Breast epithelium (tissue), 4 donors: ENCODE measurements at regions not wholly inside any gene's neighbourhood (a gene's known extent, or its start where the extent isn't known, plus 50 kb on each side); places are given as distances from the start of the nearest gene placed in this dataset.

Source experiments
- DNase-seq, 2 donors: peaks; one replicate each; pipeline ENCODE4 v3.0.0-alpha.2; 2019; ENCODE audit warnings: low spot score in 2 of 2
- H3K27ac ChIP-seq, 2 donors: fragments of 200-600 bp; sonication (generic) in 1 of 2; one replicate each; pipeline ENCODE4 v1.5.1; 2016 to 2019; ENCODE audit warnings: mild to moderate bottlenecking in 1 of 2
- H3K27me3 ChIP-seq, 2 donors: fragments of 200-600 bp; sonication (generic) in 1 of 2; one replicate each; pipeline versions ENCODE4 v1.5.1 to v1.6.0; 2017 to 2019; ENCODE audit warnings: control low read depth in 1 of 2, mild to moderate bottlenecking in 1 of 2
- H3K36me3 ChIP-seq: fragments of 200-600 bp; one replicate; pipeline ENCODE4 v1.5.1; 2019
- H3K4me1 ChIP-seq, 2 donors: fragments of 200-600 bp; sonication (generic); one replicate each; pipeline ENCODE4 v1.5.1; 2016 to 2019; ENCODE audit warnings: control low read depth in 1 of 2
- H3K4me3 ChIP-seq, 3 donors: fragments of 200-600 bp; sonication (generic); 1 replicate in 2 of 3; 2 replicates in 1 of 3; pipeline ENCODE4 v1.5.1; 2016 to 2019; ENCODE audit warnings: mild to moderate bottlenecking in 3 of 3, moderate library complexity in 2 of 3
- H3K9me3 ChIP-seq, 2 donors: fragments of 200-600 bp; sonication (generic) in 1 of 2; one replicate each; pipeline ENCODE4 v1.5.1; 2016 to 2019; ENCODE audit warnings: control low read depth in 1 of 2
- POLR2A ChIP-seq: fragments of 450-650 bp; IDR thresholded peaks from one replicate; pipeline ENCODE4 v1.6.1; 2016; ENCODE audit warnings: antibody characterized with exemption, mild to moderate bottlenecking, moderate library complexity
- POLR2AphosphoS5 ChIP-seq, 3 donors: sonication (generic); formaldehyde crosslinking; IDR thresholded peaks; one replicate each; pipeline ENCODE4 v1.6.1; 2017; ENCODE audit warnings: antibody characterized with exemption in 3 of 3
- intact Hi-C: fragments of 100-400 bp; cut with DNase I; formaldehyde crosslinking; loops from one replicate; pipeline ENCODE4 v1.15.1; 2023; ENCODE audit warnings: low total_unique reads
- TF ChIP-seq, protein P1 (sequence below), 3 donors: fragments of 450-650 bp; IDR thresholded peaks; one replicate each; pipeline ENCODE4 v1.5.1; 2016 to 2017; ENCODE audit warnings: antibody characterized with exemption in 3 of 3, mild to moderate bottlenecking in 3 of 3, moderate library complexity in 3 of 3

DNA sequence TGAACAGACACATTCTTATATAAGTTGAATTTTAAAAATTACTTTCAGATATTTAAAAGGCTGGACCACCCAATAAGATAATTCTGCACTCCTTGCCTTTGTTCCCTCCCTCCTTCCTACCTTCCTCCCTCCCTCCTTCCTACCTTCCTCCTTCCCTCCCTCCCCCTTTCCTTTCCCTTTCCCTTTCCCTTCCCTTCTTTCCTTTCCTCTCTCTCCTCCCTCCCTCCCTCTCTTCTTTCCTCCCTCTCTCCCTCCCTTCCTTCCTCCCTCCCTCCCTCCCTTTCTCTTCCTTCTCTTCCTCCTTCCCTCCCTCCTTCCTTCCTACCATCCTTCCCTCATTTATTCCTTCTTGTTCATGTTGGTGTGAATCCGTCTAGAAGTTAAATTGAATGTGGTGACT, 93.0 kb downstream of the ATP6V1G3 start:
- TF ChIP-seq, protein P1, sequence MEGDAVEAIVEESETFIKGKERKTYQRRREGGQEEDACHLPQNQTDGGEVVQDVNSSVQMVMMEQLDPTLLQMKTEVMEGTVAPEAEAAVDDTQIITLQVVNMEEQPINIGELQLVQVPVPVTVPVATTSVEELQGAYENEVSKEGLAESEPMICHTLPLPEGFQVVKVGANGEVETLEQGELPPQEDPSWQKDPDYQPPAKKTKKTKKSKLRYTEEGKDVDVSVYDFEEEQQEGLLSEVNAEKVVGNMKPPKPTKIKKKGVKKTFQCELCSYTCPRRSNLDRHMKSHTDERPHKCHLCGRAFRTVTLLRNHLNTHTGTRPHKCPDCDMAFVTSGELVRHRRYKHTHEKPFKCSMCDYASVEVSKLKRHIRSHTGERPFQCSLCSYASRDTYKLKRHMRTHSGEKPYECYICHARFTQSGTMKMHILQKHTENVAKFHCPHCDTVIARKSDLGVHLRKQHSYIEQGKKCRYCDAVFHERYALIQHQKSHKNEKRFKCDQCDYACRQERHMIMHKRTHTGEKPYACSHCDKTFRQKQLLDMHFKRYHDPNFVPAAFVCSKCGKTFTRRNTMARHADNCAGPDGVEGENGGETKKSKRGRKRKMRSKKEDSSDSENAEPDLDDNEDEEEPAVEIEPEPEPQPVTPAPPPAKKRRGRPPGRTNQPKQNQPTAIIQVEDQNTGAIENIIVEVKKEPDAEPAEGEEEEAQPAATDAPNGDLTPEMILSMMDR (IDR thresholded peaks at IDR 0.05): no peak
- TF ChIP-seq POLR2AphosphoS5 (IDR thresholded peaks at IDR 0.05): no peak
- TF ChIP-seq POLR2A: no peak
- DNase-seq: no peak
- no peaks in the 10 kb centered on the region for H3K27me3 ChIP-seq

DNA sequence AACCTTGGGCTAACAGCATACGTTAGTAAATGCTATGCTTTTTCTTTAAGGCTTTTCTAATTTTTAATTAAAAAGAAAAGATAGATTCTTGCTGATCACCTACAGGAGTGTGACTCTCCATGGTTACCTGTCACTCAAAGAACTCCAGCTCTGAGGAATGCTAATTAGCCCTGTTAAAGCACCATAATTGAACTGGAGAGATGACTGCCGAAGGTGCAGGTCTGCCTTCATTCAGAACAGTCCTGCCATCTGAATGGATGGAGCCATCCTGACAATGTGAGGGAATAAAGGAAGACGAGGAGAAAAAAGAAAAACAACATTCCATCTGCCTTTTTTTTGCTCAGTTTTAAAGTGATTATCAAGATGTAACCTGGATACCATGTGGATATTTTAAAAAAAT, 94.6 kb downstream of the ATP6V1G3 start:
- intact Hi-C loops: no loop called here

More for the DNA sequence above, 93.0 kb downstream of the ATP6V1G3 start:
- Histone ChIP-seq H3K9me3 (no peaks in the 10 kb centered on the region), H3K27ac (no peak overlapping the region), H3K4me1 (no peaks in the 10 kb centered on the region), H3K36me3 (no peaks in the 10 kb centered on the region), H3K4me3 (no peak overlapping the region)
- intact Hi-C loops: no loop called here

DNA sequence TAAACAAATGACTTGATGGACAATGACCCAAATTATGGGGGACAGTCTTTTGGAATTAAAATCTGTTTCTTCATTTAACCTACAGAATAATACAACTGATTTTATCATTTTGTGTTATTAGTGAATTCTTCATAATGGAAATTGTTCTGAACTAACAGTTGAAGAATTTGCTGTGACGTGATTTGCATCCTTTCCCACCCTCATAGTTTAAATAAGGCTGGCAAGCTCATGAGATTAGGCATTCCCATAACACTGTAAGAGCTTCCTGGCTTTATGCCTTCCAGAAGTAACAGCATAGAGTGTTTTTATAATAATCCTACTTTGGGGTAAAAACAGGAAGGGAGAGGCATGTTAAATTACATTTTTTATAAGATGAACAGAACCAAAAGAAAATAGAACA, 95.7 kb downstream of the ATP6V1G3 start:
- no peak for DNase-seq
- Histone ChIP-seq H3K27ac (no peak overlapping the region), H3K9me3 (no peaks in the 10 kb centered on the region), H3K27me3 (no peaks in the 10 kb centered on the region), H3K4me3 (no peak overlapping the region), H3K4me1 (no peaks in the 10 kb centered on the region), H3K36me3 (no peaks in the 10 kb centered on the region)
- TF ChIP-seq POLR2A (no peak), POLR2AphosphoS5 (IDR thresholded peaks at IDR 0.05) (no peak)
- TF ChIP-seq, protein P1 (IDR thresholded peaks at IDR 0.05): no peak
- intact Hi-C loops: loop anchor here (5.0 kb wide), 1 partner anchor 178 kb away; no protein-coding TSS in a partner anchor

More for the DNA sequence above, 94.6 kb downstream of the ATP6V1G3 start:
- Histone ChIP-seq H3K27ac (no peak overlapping the region), H3K4me1 (no peaks in the 10 kb centered on the region), H3K4me3 (no peak overlapping the region), H3K9me3 (no peaks in the 10 kb centered on the region), H3K27me3 (no peaks in the 10 kb centered on the region), H3K36me3 (no peaks in the 10 kb centered on the region)
- no peak for DNase-seq
- TF ChIP-seq POLR2AphosphoS5 (IDR thresholded peaks at IDR 0.05): no peak
- no peak for TF ChIP-seq POLR2A
- TF ChIP-seq, protein P1 (IDR thresholded peaks at IDR 0.05): no peak

DNA sequence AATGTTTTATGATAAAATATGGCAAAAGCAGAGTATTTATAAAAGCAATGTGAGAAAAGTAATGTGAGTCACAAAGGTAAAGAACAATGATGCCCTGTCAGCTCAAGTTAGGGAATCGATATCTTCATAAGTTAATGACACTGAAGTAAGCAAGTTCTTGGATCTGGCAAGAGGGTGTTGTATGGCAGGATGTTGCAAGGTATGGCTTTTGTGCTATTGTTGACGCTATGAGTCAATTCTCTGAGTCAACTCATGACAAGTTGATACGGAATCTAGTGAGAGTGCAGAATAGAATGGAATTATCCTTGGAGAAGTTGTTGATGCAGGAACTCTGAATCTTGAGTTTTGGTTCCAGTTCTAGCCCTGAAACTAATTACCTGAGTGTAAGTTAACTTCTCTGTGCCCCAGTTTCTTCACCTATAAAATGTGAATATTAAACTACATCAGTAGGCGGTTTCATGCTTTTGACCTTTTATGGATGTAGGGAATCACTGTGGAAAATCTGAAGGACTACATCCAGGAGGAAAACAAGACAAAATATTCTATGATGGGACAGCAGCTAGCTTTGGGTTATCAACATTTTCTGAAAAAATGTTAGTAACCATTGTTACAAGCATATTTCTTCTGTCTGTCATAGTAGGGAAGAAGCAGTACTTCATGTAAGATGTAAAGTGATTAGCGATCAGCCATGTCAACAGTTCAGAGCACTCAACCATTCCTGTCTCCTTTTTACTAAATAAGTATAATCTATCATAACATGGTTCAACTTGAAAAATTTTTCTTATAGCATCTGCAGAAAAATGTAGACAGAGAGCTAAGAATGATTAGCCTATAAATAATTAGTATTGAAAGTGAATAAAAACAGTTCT, 96.9 kb downstream of the ATP6V1G3 start:
- TF ChIP-seq, protein P1 (IDR thresholded peaks at IDR 0.05): no peak
- TF ChIP-seq POLR2AphosphoS5 (IDR thresholded peaks at IDR 0.05): no peak
- no peak for TF ChIP-seq POLR2A
- Histone ChIP-seq H3K36me3 (no peaks in the 10 kb centered on the region), H3K9me3 (no peaks in the 10 kb centered on the region), H3K4me3 (no peak overlapping the region), H3K27me3 (no peaks in the 10 kb centered on the region), H3K4me1 (no peaks in the 10 kb centered on the region), H3K27ac (no peak overlapping the region)
- intact Hi-C loops: loop anchor here (5.0 kb wide), 1 partner anchor 179 kb away; no protein-coding TSS in a partner anchor
- DNase-seq: no peak

DNA sequence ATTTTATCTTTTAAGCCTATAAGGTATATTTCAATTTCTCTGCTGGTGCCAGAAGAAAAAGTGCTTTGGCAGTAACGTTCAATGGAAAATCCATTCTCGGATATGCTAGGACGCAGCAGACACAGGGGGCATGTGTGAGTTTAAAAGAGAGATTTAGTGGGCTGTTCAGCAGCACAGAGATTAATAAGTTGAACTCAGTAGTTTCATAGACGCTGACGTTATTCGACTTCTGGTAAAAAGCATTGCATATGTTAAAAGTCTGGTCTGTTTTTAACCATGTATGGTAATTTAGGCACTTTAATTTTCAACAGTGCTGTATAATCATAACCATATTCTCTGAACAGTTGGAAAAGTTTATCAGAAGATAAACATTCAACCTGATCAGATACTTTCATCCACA, 99.6 kb downstream of the ATP6V1G3 start:
- H3K9me3 ChIP-seq: no peaks in the 10 kb centered on the region
- H3K27ac ChIP-seq: no peak overlapping the region
- no peak for DNase-seq
- no peaks in the 10 kb centered on the region for H3K36me3 ChIP-seq
- H3K27me3 ChIP-seq: no peaks in the 10 kb centered on the region
- TF ChIP-seq POLR2AphosphoS5 (IDR thresholded peaks at IDR 0.05) (no peak), POLR2A (no peak)
- H3K4me3 ChIP-seq: no peak overlapping the region
- intact Hi-C loops: loop anchor here (5.0 kb wide), 1 partner anchor 181 kb away; no protein-coding TSS in a partner anchor
- no peaks in the 10 kb centered on the region for H3K4me1 ChIP-seq
